ENCODE measurements at regions not wholly inside any gene's neighbourhood (a gene's known extent, or its start where the extent isn't known, plus 50 kb on each side); places are given as distances from the start of the nearest gene placed in this dataset.

GRCh38 chr11:45092901-45093760 lies 53.3 kb upstream of the PRDM11 start:
- no peak for DNase-seq

DNA sequence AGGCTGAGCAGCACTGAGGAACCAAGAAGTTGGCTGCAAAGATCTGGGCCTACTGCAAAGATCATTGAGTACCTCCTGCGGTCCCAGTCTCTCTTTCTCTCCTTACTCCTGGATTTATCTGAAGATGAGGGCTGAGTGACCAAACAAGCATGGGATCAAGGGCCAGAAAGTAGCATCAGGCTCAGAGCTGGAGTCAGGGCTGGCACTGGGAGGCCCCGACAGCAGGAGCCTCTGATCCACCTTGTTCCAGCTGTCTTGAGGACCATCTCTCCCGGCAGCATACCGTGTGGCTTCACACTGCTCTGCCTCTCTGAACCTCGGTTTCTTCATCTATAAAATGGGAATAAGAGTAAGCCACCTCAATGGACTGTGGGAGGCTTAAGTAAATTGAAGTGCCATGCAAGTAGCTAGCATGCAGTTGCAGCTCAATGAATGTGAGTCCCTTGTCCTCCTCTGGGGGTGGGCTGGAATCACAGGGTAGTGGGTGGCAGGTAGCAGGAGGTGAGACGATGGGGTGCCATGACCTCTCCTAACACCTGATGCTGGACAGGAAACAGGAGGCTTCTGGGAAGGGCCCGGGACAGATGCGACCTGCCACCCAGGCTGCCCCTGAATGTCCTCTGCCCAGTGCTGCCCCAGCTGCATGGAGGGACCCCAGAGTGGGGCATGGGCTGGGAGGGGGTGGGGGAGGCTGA lies 52.5 kb upstream of the PRDM11 start:
- no peak for DNase-seq

GRCh38 chr11:45094958-45095690 lies 51.3 kb upstream of the PRDM11 start:
- DNase-seq: no peak

- DNase-seq: no peak
These were observed 50.8 kb upstream of the PRDM11 start for GRCh38 chr11:45095691-45096010.

DNA sequence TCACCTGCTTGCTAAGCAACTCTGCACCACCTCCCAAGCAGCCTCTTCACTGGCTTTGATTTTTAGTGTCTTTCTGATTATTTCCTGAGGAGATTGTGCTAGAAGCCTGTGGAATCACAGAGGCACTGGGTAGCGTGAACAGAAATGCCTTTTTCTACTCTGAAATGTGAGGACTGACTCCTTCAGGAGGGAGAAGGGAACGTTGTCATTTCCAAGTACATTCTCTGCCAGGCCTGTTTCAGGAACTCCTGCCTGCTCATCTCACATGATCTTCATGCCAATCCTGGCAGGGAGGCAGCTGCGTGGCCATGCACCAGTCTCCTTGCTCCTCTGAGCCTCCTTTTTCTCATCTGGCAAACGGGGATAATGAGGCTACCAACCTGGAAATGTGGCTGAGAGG lies 49.8 kb upstream of the PRDM11 start:
- DNase-seq: no peak

Measured in Kasumi-1 (cell line).